COLO829 (cell line): ENCODE measurements at regions not wholly inside any gene's neighbourhood (a gene's known extent, or its start where the extent isn't known, plus 50 kb on each side); places are given as distances from the start of the nearest gene placed in this dataset.

Experiments used
- DNase-seq: peaks from one replicate; pipeline ENCODE4 v3.0.0; 2012; ENCODE audit warnings: low spot score

GRCh38 chr5:68352166-68352565, 136.6 kb downstream of the PIK3R1 start:
- DNase-seq, result no peak

- DNase-seq, result no peak
These were observed 138.0 kb downstream of the PIK3R1 start for GRCh38 chr5:68353605-68354004.

- DNase-seq, result no peak
These were observed 138.8 kb downstream of the PIK3R1 start for GRCh38 chr5:68354315-68354714.

- DNase-seq, result no peak
These were observed 140.7 kb downstream of the PIK3R1 start for GRCh38 chr5:68356216-68356615.

- no peak for DNase-seq
These were observed 141.1 kb downstream of the PIK3R1 start for GRCh38 chr5:68356623-68357022.

GRCh38 chr5:68359699-68360098, 144.1 kb downstream of the PIK3R1 start:
- DNase-seq, result no peak

- no peak for DNase-seq
These were observed 146.8 kb downstream of the PIK3R1 start for GRCh38 chr5:68362331-68362730.

GRCh38 chr5:68365889-68366288, 150.3 kb downstream of the PIK3R1 start:
- no peak for DNase-seq

- DNase-seq, result no peak
These were observed 151.7 kb downstream of the PIK3R1 start for GRCh38 chr5:68367287-68367686.

GRCh38 chr5:68367717-68368116, 152.2 kb downstream of the PIK3R1 start:
- DNase-seq, result no peak

- no peak for DNase-seq
These were observed 152.9 kb downstream of the PIK3R1 start for GRCh38 chr5:68368311-68369022.

- DNase-seq, result no peak
These were observed 153.4 kb downstream of the PIK3R1 start for GRCh38 chr5:68369023-68369359.

- no peak for DNase-seq
These were observed 154.0 kb downstream of the PIK3R1 start for GRCh38 chr5:68369457-68370125.

- DNase-seq, result no peak
These were observed 154.6 kb downstream of the PIK3R1 start for GRCh38 chr5:68370196-68370595.

GRCh38 chr5:68371607-68372006, 156.1 kb downstream of the PIK3R1 start:
- no peak for DNase-seq

- DNase-seq, result no peak
These were observed 156.6 kb downstream of the PIK3R1 start for GRCh38 chr5:68372161-68372560.

GRCh38 chr5:68373050-68373449, 157.5 kb downstream of the PIK3R1 start:
- no peak for DNase-seq

GRCh38 chr5:68374796-68375518, 159.4 kb downstream of the PIK3R1 start:
- no peak for DNase-seq

- no peak for DNase-seq
These were observed 160.0 kb downstream of the PIK3R1 start for GRCh38 chr5:68375540-68375939.

- no peak for DNase-seq
These were observed 161.4 kb downstream of the PIK3R1 start for GRCh38 chr5:68376935-68377334.

- DNase-seq, result no peak
These were observed 162.2 kb downstream of the PIK3R1 start for GRCh38 chr5:68377733-68378132.

GRCh38 chr5:68378204-68378820, 162.8 kb downstream of the PIK3R1 start:
- no peak for DNase-seq
